ENCODE measurements at regions not wholly inside any gene's neighbourhood (a gene's known extent, or its start where the extent isn't known, plus 50 kb on each side); places are given as distances from the start of the nearest gene placed in this dataset.

DNA sequence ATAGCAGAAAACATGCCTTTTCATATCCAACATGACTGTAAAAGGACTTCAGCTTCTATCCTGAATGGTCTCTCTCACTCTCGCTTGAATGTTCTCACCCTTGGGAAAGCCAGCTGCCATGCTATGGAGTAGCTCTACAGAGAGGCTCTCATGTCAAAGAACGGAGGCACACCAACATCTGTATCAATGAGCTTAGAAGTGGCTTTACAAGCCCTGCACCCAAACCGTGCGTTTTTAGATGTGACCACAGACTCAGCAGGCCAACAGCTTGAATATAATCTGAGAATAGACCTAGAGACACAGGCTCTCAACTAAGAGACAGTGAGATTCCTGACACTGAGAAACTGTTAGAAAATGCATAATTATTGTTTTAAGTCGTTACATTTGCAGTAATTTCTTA lies 1231.6 kb upstream of the CDH9 start:
- H3K4me3 Mint-ChIP-seq, result no peak overlapping the region
- Histone ChIP-seq H2AFZ (replicated peaks) (no peak overlapping the region), H3K4me1 (no peaks in the 10 kb centered on the region), H3K79me2 (ENCODE audit: low read depth) (no peaks in the 10 kb centered on the region), H3K9me3 (ENCODE audit: low read depth) (no peaks in the 10 kb centered on the region), H3K27ac (no peak overlapping the region), H3K36me3 (no peaks in the 10 kb centered on the region), H4K20me1 (ENCODE audit: low read depth) (no peaks in the 10 kb centered on the region), H3K4me3 (no peak overlapping the region), H3K4me2 (no peak overlapping the region), H3F3A (ENCODE audit: low read depth) (no peaks in the 10 kb centered on the region), H3K9ac (no peak overlapping the region), H3K27me3 (no peaks in the 10 kb centered on the region)
- no peaks in the 10 kb centered on the region for H3K27me3 Mint-ChIP-seq (ENCODE audit: insufficient read depth, low read depth)
- peaks cover 3% of the 10 kb centered on the region for H3K9me3 Mint-ChIP-seq
- no peak for DNase-seq (ENCODE audit: low spot score)
- no peak for TF ChIP-seq EZH2phosphoT487 (IDR thresholded peaks at IDR 0.05)
- no peak for TF ChIP-seq CTCF (IDR thresholded peaks at IDR 0.05)
- TF ChIP-seq EZH2 (IDR thresholded peaks at IDR 0.05), result no peak
- H3K36me3 Mint-ChIP-seq, result no peaks in the 10 kb centered on the region
- no peak overlapping the region for H3K27ac Mint-ChIP-seq
- H3K4me1 Mint-ChIP-seq, result no peaks in the 10 kb centered on the region

- Mint-ChIP-seq H3K36me3 (no peaks in the 10 kb centered on the region), H3K4me3 (no peak overlapping the region), H3K4me1 (no peaks in the 10 kb centered on the region), H3K9me3 (no peaks in the 10 kb centered on the region), H3K27me3 (ENCODE audit: insufficient read depth, low read depth) (peaks cover 5% of the 10 kb centered on the region), H3K27ac (no peak overlapping the region)
- Histone ChIP-seq H3K27me3 (no peaks in the 10 kb centered on the region), H3K9ac (no peak overlapping the region), H2AFZ (replicated peaks) (no peak overlapping the region), H3K27ac (no peak overlapping the region), H3K9me3 (ENCODE audit: low read depth) (no peaks in the 10 kb centered on the region), H3K4me3 (no peak overlapping the region), H3K79me2 (ENCODE audit: low read depth) (no peaks in the 10 kb centered on the region), H3K4me2 (no peak overlapping the region), H4K20me1 (ENCODE audit: low read depth) (no peaks in the 10 kb centered on the region), H3F3A (ENCODE audit: low read depth) (no peaks in the 10 kb centered on the region), H3K36me3 (no peaks in the 10 kb centered on the region), H3K4me1 (no peaks in the 10 kb centered on the region)
- TF ChIP-seq CTCF (IDR thresholded peaks at IDR 0.05), result no peak
- TF ChIP-seq EZH2 (IDR thresholded peaks at IDR 0.05), result no peak
- TF ChIP-seq EZH2phosphoT487 (IDR thresholded peaks at IDR 0.05), result no peak
- DNase-seq (ENCODE audit: low spot score), result peak; percentile 2
Observed at GRCh38 chr5:28265877-28266276, 1227.5 kb upstream of the CDH9 start.

GRCh38 chr5:28254846-28255245 lies 1216.5 kb upstream of the CDH9 start:
- H3K4me1 ChIP-seq, result no peaks in the 10 kb centered on the region
- no peak overlapping the region for H3K4me2 ChIP-seq
- no peak overlapping the region for H3K4me3 Mint-ChIP-seq
- no peak overlapping the region for H3K27ac ChIP-seq
- H2AFZ ChIP-seq (replicated peaks), result no peak overlapping the region
- H3K9me3 Mint-ChIP-seq, result peaks cover 16% of the 10 kb centered on the region
- no peaks in the 10 kb centered on the region for H3K36me3 ChIP-seq
- peaks cover 2% of the 10 kb centered on the region for H3K36me3 Mint-ChIP-seq
- H4K20me1 ChIP-seq (ENCODE audit: low read depth), result no peaks in the 10 kb centered on the region
- no peaks in the 10 kb centered on the region for H3K79me2 ChIP-seq (ENCODE audit: low read depth)
- no peak for DNase-seq (ENCODE audit: low spot score)
- no peaks in the 10 kb centered on the region for H3K27me3 Mint-ChIP-seq (ENCODE audit: insufficient read depth, low read depth)
- H3K4me3 ChIP-seq, result no peak overlapping the region
- peaks cover 3% of the 10 kb centered on the region for H3K4me1 Mint-ChIP-seq
- no peak overlapping the region for H3K9ac ChIP-seq
- H3F3A ChIP-seq (ENCODE audit: low read depth), result no peaks in the 10 kb centered on the region
- no peaks in the 10 kb centered on the region for H3K9me3 ChIP-seq (ENCODE audit: low read depth)
- no peaks in the 10 kb centered on the region for H3K27me3 ChIP-seq
- no peak for TF ChIP-seq EZH2phosphoT487 (IDR thresholded peaks at IDR 0.05)
- no peak for TF ChIP-seq EZH2 (IDR thresholded peaks at IDR 0.05)
- TF ChIP-seq CTCF (IDR thresholded peaks at IDR 0.05), result no peak
- H3K27ac Mint-ChIP-seq, result no peak overlapping the region

GRCh38 chr5:28253431-28253830 lies 1215.0 kb upstream of the CDH9 start:
- TF ChIP-seq CTCF (IDR thresholded peaks at IDR 0.05) (no peak), EZH2 (IDR thresholded peaks at IDR 0.05) (no peak), EZH2phosphoT487 (IDR thresholded peaks at IDR 0.05) (no peak)
- no peak overlapping the region for H3K27ac Mint-ChIP-seq

More at GRCh38 chr5:28253431-28253830, 1215.0 kb upstream of the CDH9 start:
- H3K27ac ChIP-seq, result no peak overlapping the region
- no peaks in the 10 kb centered on the region for H3K4me1 ChIP-seq
- Mint-ChIP-seq H3K27me3 (ENCODE audit: insufficient read depth, low read depth) (no peaks in the 10 kb centered on the region), H3K4me1 (peaks cover 3% of the 10 kb centered on the region), H3K9me3 (peaks cover 16% of the 10 kb centered on the region), H3K4me3 (no peak overlapping the region), H3K36me3 (peaks cover 2% of the 10 kb centered on the region)
- H3K79me2 ChIP-seq (ENCODE audit: low read depth), result no peaks in the 10 kb centered on the region
- H3K36me3 ChIP-seq, result no peaks in the 10 kb centered on the region
- H3F3A ChIP-seq (ENCODE audit: low read depth), result no peaks in the 10 kb centered on the region
- no peak overlapping the region for H3K9ac ChIP-seq
- H3K4me2 ChIP-seq, result no peak overlapping the region
- no peaks in the 10 kb centered on the region for H3K9me3 ChIP-seq (ENCODE audit: low read depth)
- no peaks in the 10 kb centered on the region for H4K20me1 ChIP-seq (ENCODE audit: low read depth)
- H3K27me3 ChIP-seq, result no peaks in the 10 kb centered on the region
- DNase-seq (ENCODE audit: low spot score), result no peak
- H2AFZ ChIP-seq (replicated peaks), result no peak overlapping the region
- H3K4me3 ChIP-seq, result no peak overlapping the region
